SK-N-SH (cell line): ENCODE measurements at regions not wholly inside any gene's neighbourhood (a gene's known extent, or its start where the extent isn't known, plus 50 kb on each side); places are given as distances from the start of the nearest gene placed in this dataset.

Source experiments
- CTCF ChIP-seq: fragments of 200-600 bp; sonication (generic); IDR thresholded peaks from 2 replicates; pipeline ENCODE4 v1.6.1; 2017; ENCODE audit warnings: antibody characterized with exemption, mild to moderate bottlenecking, moderate library complexity
- GABPA ChIP-seq: IDR thresholded peaks from 2 replicates; pipeline ENCODE4 v1.4.0; 2012; ENCODE audit warnings: low read depth, mild to moderate bottlenecking

GRCh38 chr3:94420931-94421330 lies 358.1 kb downstream of the NSUN3 start:
- no peak for TF ChIP-seq GABPA
- no peak for TF ChIP-seq CTCF
